ENCODE measurements at regions not wholly inside any gene's neighbourhood (a gene's known extent, or its start where the extent isn't known, plus 50 kb on each side); places are given as distances from the start of the nearest gene placed in this dataset.
"Not testable (repeated sequence)": the region's sequence is repeated elsewhere in the genome, so short reads cannot be mapped to it uniquely, and the experiment has no call there.

DNA sequence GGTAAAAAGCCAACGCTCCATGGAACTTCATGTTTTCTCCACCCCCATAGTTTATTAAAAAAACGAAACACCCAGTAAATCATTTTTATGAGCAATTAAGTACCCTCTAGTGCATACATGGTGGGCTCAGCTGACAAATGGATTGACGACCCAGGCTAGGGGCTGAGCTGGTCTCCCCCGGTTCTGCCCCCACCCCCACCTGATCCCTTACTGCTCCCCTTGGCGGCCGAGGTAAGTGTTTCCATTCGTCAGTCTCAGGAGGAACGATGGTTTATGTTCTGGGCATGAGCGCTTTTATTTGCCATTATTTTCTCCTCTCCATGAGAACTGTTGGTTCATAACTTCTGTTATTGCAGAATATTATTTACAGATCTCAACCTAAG is 233.9 kb upstream of the C1orf174 start:
- CTCF ChIA-PET = no interaction called here
- POLR2A ChIA-PET = no interaction called here
- Histone ChIP-seq H3K4me2 (ENCODE audit: insufficient read depth, low read length) (no peak overlapping the region), H3K9me3 (replicated peaks; ENCODE audit: control insufficient read depth, insufficient read depth, low read length) (peaks cover 6% of the 10 kb centered on the region), H3K9ac (replicated peaks; ENCODE audit: extremely low read depth, insufficient read depth, low read length) (no peak overlapping the region), H2AFZ (ENCODE audit: low read depth, low read length) (no peak overlapping the region), H4K20me1 (replicated peaks; ENCODE audit: control insufficient read depth, extremely low read depth, insufficient read depth, low read length) (no peaks in the 10 kb centered on the region), H3K36me3 (ENCODE audit: control insufficient read depth in 2 of 2, extremely low read depth in 1 of 2, insufficient read depth in 2 of 2, low read length in 2 of 2) (no peaks in the 10 kb centered on the region), H3K4me1 (ENCODE audit: control insufficient read depth, extremely low read depth, insufficient read depth, low read length) (no peaks in the 10 kb centered on the region), H3K27ac (ENCODE audit: insufficient read depth, low read depth, low read length) (no peak overlapping the region), H3K27me3 (ENCODE audit: control insufficient read depth in 2 of 2, insufficient read depth in 2 of 2, low read length in 2 of 2) (no peaks in the 10 kb centered on the region), H3K9me1 (replicated peaks; ENCODE audit: control insufficient read depth, extremely low read depth, insufficient read depth, low read length) (no peaks in the 10 kb centered on the region), H3K79me2 (ENCODE audit: control insufficient read depth, insufficient read depth, low read length) (no peaks in the 10 kb centered on the region), H3K4me3 (replicated peaks in 1 of 3; ENCODE audit: insufficient read depth in 1 of 3, low read depth in 1 of 3, low read length in 3 of 3) (no peak overlapping the region)
- dilution Hi-C loops (cut with MboI; ENCODE audit: extremely low pct_ligation_motif_present, low sequenced_read_pairs) = no loop called here
- TF ChIP-seq, protein P1, sequence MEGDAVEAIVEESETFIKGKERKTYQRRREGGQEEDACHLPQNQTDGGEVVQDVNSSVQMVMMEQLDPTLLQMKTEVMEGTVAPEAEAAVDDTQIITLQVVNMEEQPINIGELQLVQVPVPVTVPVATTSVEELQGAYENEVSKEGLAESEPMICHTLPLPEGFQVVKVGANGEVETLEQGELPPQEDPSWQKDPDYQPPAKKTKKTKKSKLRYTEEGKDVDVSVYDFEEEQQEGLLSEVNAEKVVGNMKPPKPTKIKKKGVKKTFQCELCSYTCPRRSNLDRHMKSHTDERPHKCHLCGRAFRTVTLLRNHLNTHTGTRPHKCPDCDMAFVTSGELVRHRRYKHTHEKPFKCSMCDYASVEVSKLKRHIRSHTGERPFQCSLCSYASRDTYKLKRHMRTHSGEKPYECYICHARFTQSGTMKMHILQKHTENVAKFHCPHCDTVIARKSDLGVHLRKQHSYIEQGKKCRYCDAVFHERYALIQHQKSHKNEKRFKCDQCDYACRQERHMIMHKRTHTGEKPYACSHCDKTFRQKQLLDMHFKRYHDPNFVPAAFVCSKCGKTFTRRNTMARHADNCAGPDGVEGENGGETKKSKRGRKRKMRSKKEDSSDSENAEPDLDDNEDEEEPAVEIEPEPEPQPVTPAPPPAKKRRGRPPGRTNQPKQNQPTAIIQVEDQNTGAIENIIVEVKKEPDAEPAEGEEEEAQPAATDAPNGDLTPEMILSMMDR (IDR thresholded peaks at IDR 0.05; ENCODE audit: extremely low read depth in 1 of 2, insufficient read depth in 1 of 2, low read depth in 1 of 2, low read length in 2 of 2) = no peak
- DNase-seq (ENCODE audit: low read depth, low spot score) = no peak
- intact Hi-C loops (cut with micrococcal nuclease) = no loop called here
- BruUV-seq (replicated peaks) = no TSS peak
- no peak for FAIRE-seq

DNA sequence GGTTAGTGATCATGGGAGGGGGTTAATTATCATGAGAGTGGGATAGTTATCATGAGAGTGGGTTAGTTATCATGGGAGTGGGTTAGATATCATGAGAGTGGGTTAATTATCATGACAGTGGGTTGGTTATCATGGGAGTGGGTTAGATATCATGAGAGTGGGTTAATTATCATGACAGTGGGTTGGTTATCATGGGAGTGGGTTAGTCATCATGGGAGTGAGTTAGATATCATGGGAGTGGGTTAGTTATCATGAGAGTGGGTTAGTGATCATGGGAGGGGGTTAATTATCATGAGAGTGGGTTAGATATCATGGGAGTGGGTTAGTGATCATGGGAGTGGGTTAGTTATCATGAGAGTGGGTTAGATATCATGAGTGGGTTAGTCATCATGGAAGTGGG is 235.8 kb upstream of the C1orf174 start:
- POLR2A ChIA-PET; H3K4me1 ChIP-seq (ENCODE audit: control insufficient read depth, extremely low read depth, insufficient read depth, low read length); CTCF ChIA-PET; H3K79me2 ChIP-seq (ENCODE audit: control insufficient read depth, insufficient read depth, low read length); H3K9me1 ChIP-seq (replicated peaks; ENCODE audit: control insufficient read depth, extremely low read depth, insufficient read depth, low read length); H2AFZ ChIP-seq (ENCODE audit: low read depth, low read length); dilution Hi-C loops (cut with MboI; ENCODE audit: extremely low pct_ligation_motif_present, low sequenced_read_pairs); FAIRE-seq; H3K9ac ChIP-seq (replicated peaks; ENCODE audit: extremely low read depth, insufficient read depth, low read length); H3K4me2 ChIP-seq (ENCODE audit: insufficient read depth, low read length); H3K4me3 ChIP-seq (replicated peaks in 1 of 3; ENCODE audit: insufficient read depth in 1 of 3, low read depth in 1 of 3, low read length in 3 of 3); H3K36me3 ChIP-seq (ENCODE audit: control insufficient read depth in 2 of 2, extremely low read depth in 1 of 2, insufficient read depth in 2 of 2, low read length in 2 of 2); H3K27ac ChIP-seq (ENCODE audit: insufficient read depth, low read depth, low read length); H4K20me1 ChIP-seq (replicated peaks; ENCODE audit: control insufficient read depth, extremely low read depth, insufficient read depth, low read length); intact Hi-C loops (cut with micrococcal nuclease); BruUV-seq (replicated peaks); DNase-seq (ENCODE audit: low read depth, low spot score); H3K27me3 ChIP-seq (ENCODE audit: control insufficient read depth in 2 of 2, insufficient read depth in 2 of 2, low read length in 2 of 2): not testable (repeated sequence)
- H3K9me3 ChIP-seq (replicated peaks; ENCODE audit: control insufficient read depth, insufficient read depth, low read length) = peaks cover 11% of the 10 kb centered on the region
